SW 1271 (cell line): ENCODE measurements at regions not wholly inside any gene's neighbourhood (a gene's known extent, or its start where the extent isn't known, plus 50 kb on each side); places are given as distances from the start of the nearest gene placed in this dataset.
"Not testable (repeated sequence)": the region's sequence is repeated elsewhere in the genome, so short reads cannot be mapped to it uniquely, and the experiment has no call there.

Source experiments
- DNase-seq, 2 experiments: peaks; one replicate each; lab custom pipeline; 2025; lab: John Stamatoyannopoulos, UW

- DNase-seq = no peak
Measured at GRCh38 chrX:39047174-39047573, 245.9 kb downstream of the MID1IP1 start.

GRCh38 chrX:39049975-39050374 is 248.7 kb downstream of the MID1IP1 start:
- no peak for DNase-seq

GRCh38 chrX:39050427-39050826 is 249.2 kb downstream of the MID1IP1 start:
- DNase-seq = no peak

- no peak for DNase-seq
Measured at GRCh38 chrX:39052751-39053150, 251.5 kb downstream of the MID1IP1 start.

- no peak for DNase-seq
Measured at GRCh38 chrX:39058724-39059123, 257.5 kb downstream of the MID1IP1 start.

GRCh38 chrX:39059866-39060265 is 258.6 kb downstream of the MID1IP1 start:
- no peak for DNase-seq

- DNase-seq = no peak
Measured at GRCh38 chrX:39063037-39063436, 261.8 kb downstream of the MID1IP1 start.

GRCh38 chrX:39063702-39064101 is 262.4 kb downstream of the MID1IP1 start:
- DNase-seq = no peak

GRCh38 chrX:39065051-39065871 is 264.0 kb downstream of the MID1IP1 start:
- no peak for DNase-seq

- no peak for DNase-seq
Measured at GRCh38 chrX:39067866-39068265, 266.6 kb downstream of the MID1IP1 start.

GRCh38 chrX:39068634-39069033 is 267.4 kb downstream of the MID1IP1 start:
- not testable (repeated sequence) for DNase-seq

GRCh38 chrX:39070009-39070408 is 268.8 kb downstream of the MID1IP1 start:
- DNase-seq = no peak

GRCh38 chrX:39073131-39073530 is 271.9 kb downstream of the MID1IP1 start:
- no peak for DNase-seq

GRCh38 chrX:39096599-39096998 is 295.3 kb downstream of the MID1IP1 start:
- DNase-seq = no peak

GRCh38 chrX:39104745-39105144 is 303.5 kb downstream of the MID1IP1 start:
- no peak for DNase-seq

GRCh38 chrX:39112143-39112542 is 310.9 kb downstream of the MID1IP1 start:
- DNase-seq = no peak

- no peak for DNase-seq
Measured at GRCh38 chrX:39115166-39115565, 313.9 kb downstream of the MID1IP1 start.

- no peak for DNase-seq
Measured at GRCh38 chrX:39117101-39117500, 315.8 kb downstream of the MID1IP1 start.

GRCh38 chrX:39121903-39122302 is 320.6 kb downstream of the MID1IP1 start:
- DNase-seq = no peak

GRCh38 chrX:39125834-39126233 is 324.6 kb downstream of the MID1IP1 start:
- no peak for DNase-seq

GRCh38 chrX:39133971-39134370 is 332.7 kb downstream of the MID1IP1 start:
- DNase-seq = no peak

GRCh38 chrX:39137363-39137954 is 336.2 kb downstream of the MID1IP1 start:
- no peak for DNase-seq

GRCh38 chrX:39140581-39140980 is 339.3 kb downstream of the MID1IP1 start:
- DNase-seq = no peak

GRCh38 chrX:39144323-39144722 is 343.1 kb downstream of the MID1IP1 start:
- DNase-seq = no peak
